ENCODE measurements at regions not wholly inside any gene's neighbourhood (a gene's known extent, or its start where the extent isn't known, plus 50 kb on each side); places are given as distances from the start of the nearest gene placed in this dataset.
A peak's percentile ranks its signal among the peaks of the same experiment; 100 is the strongest.

DNA sequence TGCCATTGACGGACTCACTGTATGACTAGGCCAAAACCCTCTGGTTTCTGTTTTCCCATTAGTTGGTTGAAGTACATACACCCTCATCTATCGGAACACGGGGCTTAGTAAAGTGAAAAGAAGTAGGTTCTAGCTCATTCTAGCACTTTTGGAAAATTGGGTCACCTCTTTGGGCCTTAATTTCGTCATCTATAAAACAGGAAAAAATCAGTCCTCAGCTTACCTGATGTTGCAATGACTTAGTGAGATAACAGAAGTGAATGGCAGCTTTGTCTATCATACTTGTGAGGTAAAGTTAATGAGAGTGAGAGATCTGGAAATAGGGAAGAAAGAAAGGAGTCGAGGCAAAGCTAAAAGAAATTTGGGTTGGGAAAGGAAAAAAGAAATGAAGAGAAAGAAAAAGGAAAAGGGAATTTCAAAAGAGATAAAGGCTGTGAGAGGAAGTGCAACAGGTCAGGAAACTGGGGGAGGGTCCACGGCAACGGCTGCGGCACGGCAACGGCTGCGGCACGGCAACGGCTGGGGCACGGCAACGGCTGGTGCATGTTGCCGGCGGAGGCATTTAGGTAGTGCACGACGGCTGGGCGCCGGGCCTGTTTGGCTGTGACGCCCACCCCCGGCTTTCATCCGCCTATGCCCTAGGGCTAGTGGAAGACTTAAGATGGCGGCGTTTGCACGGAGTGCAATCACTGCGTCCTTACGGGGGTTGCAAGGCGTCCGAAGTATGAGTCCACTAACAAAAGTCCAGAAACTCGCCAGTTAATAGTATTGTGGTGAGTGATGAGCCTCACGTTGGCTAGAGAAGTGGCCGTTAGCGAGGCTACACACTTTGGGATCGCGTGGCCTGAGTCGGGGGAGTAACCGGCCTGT lies 91.4 kb upstream of the XIST start (continued):
- TF ChIP-seq AKAP8 (CRISPR knock-in tag; IDR thresholded peaks at IDR 0.05) (0 out of 2 replicates have a peak, but pooled peaks have one; percentile 35), MLLT10 (CRISPR knock-in tag; IDR thresholded peaks at IDR 0.05) (no peak), PCBP1 (IDR thresholded peaks at IDR 0.05; ENCODE audit: borderline replicate concordance, low read depth, low read length) (0 out of 2 replicates have a peak, but pooled peaks have one; percentile 59), IKZF1 (IDR thresholded peaks at IDR 0.05) (no peak), ARNT (IDR thresholded peaks at IDR 0.05) (no peak)
- TF ChIP-seq, protein P1, sequence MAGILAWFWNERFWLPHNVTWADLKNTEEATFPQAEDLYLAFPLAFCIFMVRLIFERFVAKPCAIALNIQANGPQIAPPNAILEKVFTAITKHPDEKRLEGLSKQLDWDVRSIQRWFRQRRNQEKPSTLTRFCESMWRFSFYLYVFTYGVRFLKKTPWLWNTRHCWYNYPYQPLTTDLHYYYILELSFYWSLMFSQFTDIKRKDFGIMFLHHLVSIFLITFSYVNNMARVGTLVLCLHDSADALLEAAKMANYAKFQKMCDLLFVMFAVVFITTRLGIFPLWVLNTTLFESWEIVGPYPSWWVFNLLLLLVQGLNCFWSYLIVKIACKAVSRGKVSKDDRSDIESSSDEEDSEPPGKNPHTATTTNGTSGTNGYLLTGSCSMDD (CRISPR knock-in tag; IDR thresholded peaks at IDR 0.05) = no peak
- TF ChIP-seq, protein P2, sequence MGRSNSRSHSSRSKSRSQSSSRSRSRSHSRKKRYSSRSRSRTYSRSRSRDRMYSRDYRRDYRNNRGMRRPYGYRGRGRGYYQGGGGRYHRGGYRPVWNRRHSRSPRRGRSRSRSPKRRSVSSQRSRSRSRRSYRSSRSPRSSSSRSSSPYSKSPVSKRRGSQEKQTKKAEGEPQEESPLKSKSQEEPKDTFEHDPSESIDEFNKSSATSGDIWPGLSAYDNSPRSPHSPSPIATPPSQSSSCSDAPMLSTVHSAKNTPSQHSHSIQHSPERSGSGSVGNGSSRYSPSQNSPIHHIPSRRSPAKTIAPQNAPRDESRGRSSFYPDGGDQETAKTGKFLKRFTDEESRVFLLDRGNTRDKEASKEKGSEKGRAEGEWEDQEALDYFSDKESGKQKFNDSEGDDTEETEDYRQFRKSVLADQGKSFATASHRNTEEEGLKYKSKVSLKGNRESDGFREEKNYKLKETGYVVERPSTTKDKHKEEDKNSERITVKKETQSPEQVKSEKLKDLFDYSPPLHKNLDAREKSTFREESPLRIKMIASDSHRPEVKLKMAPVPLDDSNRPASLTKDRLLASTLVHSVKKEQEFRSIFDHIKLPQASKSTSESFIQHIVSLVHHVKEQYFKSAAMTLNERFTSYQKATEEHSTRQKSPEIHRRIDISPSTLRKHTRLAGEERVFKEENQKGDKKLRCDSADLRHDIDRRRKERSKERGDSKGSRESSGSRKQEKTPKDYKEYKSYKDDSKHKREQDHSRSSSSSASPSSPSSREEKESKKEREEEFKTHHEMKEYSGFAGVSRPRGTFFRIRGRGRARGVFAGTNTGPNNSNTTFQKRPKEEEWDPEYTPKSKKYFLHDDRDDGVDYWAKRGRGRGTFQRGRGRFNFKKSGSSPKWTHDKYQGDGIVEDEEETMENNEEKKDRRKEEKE (IDR thresholded peaks at IDR 0.05) = no peak
- TF ChIP-seq, protein P3, sequence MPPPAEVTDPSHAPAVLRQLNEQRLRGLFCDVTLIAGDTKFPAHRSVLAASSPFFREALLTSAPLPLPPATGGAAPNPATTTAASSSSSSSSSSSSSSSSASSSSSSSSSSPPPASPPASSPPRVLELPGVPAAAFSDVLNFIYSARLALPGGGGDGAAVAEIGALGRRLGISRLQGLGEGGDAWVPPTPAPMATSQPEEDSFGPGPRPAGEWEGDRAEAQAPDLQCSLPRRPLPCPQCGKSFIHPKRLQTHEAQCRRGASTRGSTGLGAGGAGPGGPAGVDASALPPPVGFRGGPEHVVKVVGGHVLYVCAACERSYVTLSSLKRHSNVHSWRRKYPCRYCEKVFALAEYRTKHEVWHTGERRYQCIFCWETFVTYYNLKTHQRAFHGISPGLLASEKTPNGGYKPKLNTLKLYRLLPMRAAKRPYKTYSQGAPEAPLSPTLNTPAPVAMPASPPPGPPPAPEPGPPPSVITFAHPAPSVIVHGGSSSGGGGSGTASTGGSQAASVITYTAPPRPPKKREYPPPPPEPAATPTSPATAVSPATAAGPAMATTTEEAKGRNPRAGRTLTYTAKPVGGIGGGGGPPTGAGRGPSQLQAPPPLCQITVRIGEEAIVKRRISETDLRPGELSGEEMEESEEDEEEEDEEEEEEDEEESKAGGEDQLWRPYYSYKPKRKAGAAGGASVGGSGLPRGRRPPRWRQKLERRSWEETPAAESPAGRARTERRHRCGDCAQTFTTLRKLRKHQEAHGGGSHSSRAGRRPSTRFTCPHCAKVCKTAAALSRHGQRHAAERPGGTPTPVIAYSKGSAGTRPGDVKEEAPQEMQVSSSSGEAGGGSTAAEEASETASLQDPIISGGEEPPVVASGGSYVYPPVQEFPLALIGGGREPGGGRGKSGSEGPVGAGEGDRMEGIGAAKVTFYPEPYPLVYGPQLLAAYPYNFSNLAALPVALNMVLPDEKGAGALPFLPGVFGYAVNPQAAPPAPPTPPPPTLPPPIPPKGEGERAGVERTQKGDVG (CRISPR knock-in tag; IDR thresholded peaks at IDR 0.05; ENCODE audit: borderline replicate concordance) = no peak
- TF ChIP-seq, protein P4, sequence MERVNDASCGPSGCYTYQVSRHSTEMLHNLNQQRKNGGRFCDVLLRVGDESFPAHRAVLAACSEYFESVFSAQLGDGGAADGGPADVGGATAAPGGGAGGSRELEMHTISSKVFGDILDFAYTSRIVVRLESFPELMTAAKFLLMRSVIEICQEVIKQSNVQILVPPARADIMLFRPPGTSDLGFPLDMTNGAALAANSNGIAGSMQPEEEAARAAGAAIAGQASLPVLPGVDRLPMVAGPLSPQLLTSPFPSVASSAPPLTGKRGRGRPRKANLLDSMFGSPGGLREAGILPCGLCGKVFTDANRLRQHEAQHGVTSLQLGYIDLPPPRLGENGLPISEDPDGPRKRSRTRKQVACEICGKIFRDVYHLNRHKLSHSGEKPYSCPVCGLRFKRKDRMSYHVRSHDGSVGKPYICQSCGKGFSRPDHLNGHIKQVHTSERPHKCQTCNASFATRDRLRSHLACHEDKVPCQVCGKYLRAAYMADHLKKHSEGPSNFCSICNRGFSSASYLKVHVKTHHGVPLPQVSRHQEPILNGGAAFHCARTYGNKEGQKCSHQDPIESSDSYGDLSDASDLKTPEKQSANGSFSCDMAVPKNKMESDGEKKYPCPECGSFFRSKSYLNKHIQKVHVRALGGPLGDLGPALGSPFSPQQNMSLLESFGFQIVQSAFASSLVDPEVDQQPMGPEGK (CRISPR knock-in tag; IDR thresholded peaks at IDR 0.05) = no peak
